ENCODE measurements at regions not wholly inside any gene's neighbourhood (a gene's known extent, or its start where the extent isn't known, plus 50 kb on each side); places are given as distances from the start of the nearest gene placed in this dataset.

GRCh38 chr2:208827109-208827508 lies 420.5 kb downstream of the PTH2R start:
- H3K23me2 ChIP-seq (ENCODE audit: insufficient read length, low read depth, low read length, poor library complexity, severe bottlenecking) = no peaks in the 10 kb centered on the region
- H3K27me3 Mint-ChIP-seq (ENCODE audit: low read depth) = peaks cover 5% of the 10 kb centered on the region; the same call in 1 of the 2 replicates
- no peaks in the 10 kb centered on the region for H3K4me1 ChIP-seq (ENCODE audit: insufficient read depth, low read length)
- H2BK15ac ChIP-seq (ENCODE audit: low read depth, low read length) = no peak overlapping the region
- no peak overlapping the region for H2BK120ac ChIP-seq (ENCODE audit: low read depth, low read length, poor library complexity, severe bottlenecking)
- peaks cover 10 to 12% of the 10 kb centered on the region in 2 experiments; a peak in 3 of 4 replicates for H3K4me1 Mint-ChIP-seq
- H3K56ac ChIP-seq (ENCODE audit: insufficient read length, low read depth, low read length) = no peak overlapping the region
- no peak overlapping the region for H2BK20ac ChIP-seq (ENCODE audit: low read depth, low read length, poor library complexity, severe bottlenecking)
- H3K27me3 ChIP-seq (ENCODE audit: insufficient read depth, low read length) = no peaks in the 10 kb centered on the region
- no peak overlapping the region for H3K4me2 ChIP-seq (ENCODE audit: insufficient read depth, insufficient read length, low read length)
- H3K27ac ChIP-seq (ENCODE audit: insufficient read length, low read depth, low read length) = no peak overlapping the region
- H3K4ac ChIP-seq (ENCODE audit: low read depth, low read length) = no peak overlapping the region
- no peak overlapping the region for H2BK5ac ChIP-seq (ENCODE audit: insufficient read length, low read length)
- no peak overlapping the region for H3K4me3 Mint-ChIP-seq
- no peaks in the 10 kb centered on the region for H4K20me1 ChIP-seq (ENCODE audit: control insufficient read depth, insufficient read depth, insufficient read length)
- no peak overlapping the region for H2AFZ ChIP-seq (ENCODE audit: low read length)
- H3K14ac ChIP-seq (ENCODE audit: insufficient read depth, low read length) = no peak overlapping the region
- DNase-seq = no peak
- H3K18ac ChIP-seq (ENCODE audit: insufficient read length, low read depth, low read length) = no peak overlapping the region
- H2BK12ac ChIP-seq (ENCODE audit: insufficient read length, low read depth, low read length) = no peak overlapping the region
- no peak overlapping the region for H3K9ac ChIP-seq (ENCODE audit: extremely low read depth, insufficient read length, low read length)
- H3K79me1 ChIP-seq (ENCODE audit: insufficient read depth, low read depth, low read length, poor library complexity, severe bottlenecking) = no peaks in the 10 kb centered on the region
- no peak for TF ChIP-seq CTCF (conservative IDR thresholded peaks at IDR 0.05)
- H3K9me3 ChIP-seq (ENCODE audit: control insufficient read depth, low read depth, low read length) = no peaks in the 10 kb centered on the region
- no peak overlapping the region for H3T11ph ChIP-seq (ENCODE audit: low read length)
- H3K36me3 Mint-ChIP-seq (ENCODE audit: insufficient read depth in 1 of 3, low read depth in 3 of 3) = peaks cover 11 to 22% (median 12%) of the 10 kb centered on the region in 3 experiments
- H2AK5ac ChIP-seq (ENCODE audit: insufficient read length, low read length) = no peak overlapping the region
- H4K5ac ChIP-seq (ENCODE audit: insufficient read length, low read depth, low read length) = no peak overlapping the region
- WGBS (ENCODE audit: extremely low coverage, insufficient read length, low lambda C conversion rate) = no CpG with 5 or more reads among the region's 3 CpGs
- H3K79me2 ChIP-seq (ENCODE audit: insufficient read depth, low read length) = no peaks in the 10 kb centered on the region
- H4K91ac ChIP-seq (ENCODE audit: insufficient read length, low read depth, low read length) = no peak overlapping the region
- H3K9me3 Mint-ChIP-seq = peaks cover 22% of the 10 kb centered on the region in 2 experiments
- no peak overlapping the region for H4K8ac ChIP-seq (replicated peaks; ENCODE audit: insufficient read length, low read depth, low read length)
- no peak overlapping the region for H3K23ac ChIP-seq (ENCODE audit: insufficient read length, low read depth, low read length)
- no peak overlapping the region for H3K27ac Mint-ChIP-seq

Measured in H9 (cell line).